Colonic mucosa (tissue), 4 donors: ENCODE measurements at regions not wholly inside any gene's neighbourhood (a gene's known extent, or its start where the extent isn't known, plus 50 kb on each side); places are given as distances from the start of the nearest gene placed in this dataset.

ENCODE experiments used
- DNase-seq: peaks from one replicate; pipeline ENCODE4 v3.0.0-alpha.2; 2020
- H3K27ac ChIP-seq: fragments of 200-600 bp; one replicate; pipeline ENCODE4 v1.8.0; 2021
- H3K27me3 ChIP-seq: fragments of 200-600 bp; one replicate; pipeline ENCODE4 v1.8.0; 2021
- H3K36me3 ChIP-seq: fragments of 200-600 bp; one replicate; pipeline ENCODE4 v1.8.0; 2021
- H3K4me1 ChIP-seq: fragments of 200-600 bp; one replicate; pipeline ENCODE4 v1.8.0; 2021; ENCODE audit warnings: mild to moderate bottlenecking
- H3K4me3 ChIP-seq: fragments of 200-600 bp; one replicate; pipeline ENCODE4 v1.8.0; 2021
- H3K9ac ChIP-seq, 2 donors: one replicate each; pipeline ENCODE4 v1.7.0; 2013; ENCODE audit warnings: control low read depth in 2 of 2, low read depth in 2 of 2, low read length in 2 of 2
- H3K9me3 ChIP-seq: fragments of 200-600 bp; one replicate; pipeline ENCODE4 v1.8.0; 2021
- CTCF ChIP-seq: fragments of 200-600 bp; IDR thresholded peaks from one replicate; pipeline ENCODE4 v1.8.0; 2022; ENCODE audit warnings: antibody characterized with exemption, mild to moderate bottlenecking
- intact Hi-C: fragments of 100-400 bp; cut with DNase I; formaldehyde crosslinking; loops from one replicate; pipeline ENCODE4 v1.14.1; 2022
- donor health status: healthy.
- donor health status: DM: no; HTN: no; CAD: no.
- donor health status: DM: no; HTN: no; CAD: no.

GRCh38 chrX:861340-861890, 230.8 kb downstream of the SHOX start:
- Histone ChIP-seq H3K4me1 (no peaks in the 10 kb centered on the region), H3K27ac (no peak overlapping the region)
- no peak for TF ChIP-seq CTCF

GRCh38 chrX:859329-859728, 228.7 kb downstream of the SHOX start:
- no peak for TF ChIP-seq CTCF
- Histone ChIP-seq H3K4me1 (no peaks in the 10 kb centered on the region), H3K4me3 (no peak overlapping the region), H3K27me3 (no peaks in the 10 kb centered on the region), H3K9ac (no peak overlapping the region), H3K9me3 (no peaks in the 10 kb centered on the region), H3K27ac (no peak overlapping the region), H3K36me3 (no peaks in the 10 kb centered on the region)
- intact Hi-C loops = no loop called here
- no peak for DNase-seq

More at GRCh38 chrX:861340-861890, 230.8 kb downstream of the SHOX start:
- no peaks in the 10 kb centered on the region for H3K9me3 ChIP-seq
- intact Hi-C loops = no loop called here
- no peak overlapping the region for H3K9ac ChIP-seq
- no peak for DNase-seq
- no peaks in the 10 kb centered on the region for H3K27me3 ChIP-seq
- no peak overlapping the region for H3K4me3 ChIP-seq
- H3K36me3 ChIP-seq = no peaks in the 10 kb centered on the region

- intact Hi-C loops = no loop called here
- no peaks in the 10 kb centered on the region for H3K9me3 ChIP-seq
These were observed 228.0 kb downstream of the SHOX start for GRCh38 chrX:858542-859078.

GRCh38 chrX:857376-857775, 226.8 kb downstream of the SHOX start:
- Histone ChIP-seq H3K9me3 (no peaks in the 10 kb centered on the region), H3K36me3 (no peaks in the 10 kb centered on the region), H3K4me3 (no peak overlapping the region), H3K9ac (no peak overlapping the region), H3K4me1 (no peaks in the 10 kb centered on the region), H3K27me3 (no peaks in the 10 kb centered on the region), H3K27ac (no peak overlapping the region)
- intact Hi-C loops = no loop called here
- TF ChIP-seq CTCF = no peak
- DNase-seq = no peak

More at GRCh38 chrX:858542-859078, 228.0 kb downstream of the SHOX start:
- no peak overlapping the region for H3K9ac ChIP-seq
- no peaks in the 10 kb centered on the region for H3K4me1 ChIP-seq
- no peaks in the 10 kb centered on the region for H3K36me3 ChIP-seq
- no peaks in the 10 kb centered on the region for H3K27me3 ChIP-seq
- no peak overlapping the region for H3K27ac ChIP-seq
- TF ChIP-seq CTCF = no peak
- DNase-seq = no peak
- no peak overlapping the region for H3K4me3 ChIP-seq

GRCh38 chrX:856566-857290, 226.1 kb downstream of the SHOX start:
- H3K27ac ChIP-seq = no peak overlapping the region
- no peaks in the 10 kb centered on the region for H3K4me1 ChIP-seq
- no peaks in the 10 kb centered on the region for H3K36me3 ChIP-seq
- H3K9ac ChIP-seq = no peak overlapping the region
- DNase-seq = no peak
- intact Hi-C loops = no loop called here
- H3K4me3 ChIP-seq = no peak overlapping the region
- no peaks in the 10 kb centered on the region for H3K9me3 ChIP-seq
- H3K27me3 ChIP-seq = no peaks in the 10 kb centered on the region
- no peak for TF ChIP-seq CTCF
